ENCODE measurements at regions not wholly inside any gene's neighbourhood (a gene's known extent, or its start where the extent isn't known, plus 50 kb on each side); places are given as distances from the start of the nearest gene placed in this dataset.
A peak's percentile ranks its signal among the peaks of the same experiment; 100 is the strongest.
"Not testable (repeated sequence)": the region's sequence is repeated elsewhere in the genome, so short reads cannot be mapped to it uniquely, and the experiment has no call there.

DNA sequence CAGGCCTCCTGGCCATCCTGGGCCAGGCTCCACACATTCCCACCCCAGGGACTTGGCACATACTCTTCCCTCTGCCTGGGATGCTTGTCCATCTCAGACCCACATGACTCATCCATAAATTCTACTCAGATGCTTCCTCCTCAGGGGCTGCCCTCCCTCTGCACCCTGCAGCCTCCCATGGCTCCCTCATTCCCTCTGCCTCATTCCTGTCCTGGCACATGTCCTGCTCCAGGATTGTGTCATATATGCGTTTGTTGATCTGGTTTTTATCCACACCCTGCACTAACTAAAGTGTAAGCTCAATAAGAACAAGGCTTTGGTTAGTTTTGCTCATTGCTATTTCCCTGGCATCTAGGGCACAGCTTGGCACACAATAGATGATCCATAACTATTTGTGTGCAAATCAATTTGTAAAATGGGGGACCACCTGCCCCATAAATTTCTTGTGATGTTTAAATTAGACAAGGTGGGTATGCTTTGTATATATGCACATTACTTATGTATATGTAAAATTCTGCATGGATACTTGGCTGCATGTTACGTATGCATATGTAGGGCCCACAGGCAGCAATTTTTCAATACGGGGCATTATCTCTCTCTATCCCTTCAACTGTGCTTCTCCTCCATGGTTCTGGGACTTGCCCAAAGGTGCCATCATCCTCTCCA is 191.4 kb downstream of the PTPRU start:
- DNase-seq, result no peak

DNA sequence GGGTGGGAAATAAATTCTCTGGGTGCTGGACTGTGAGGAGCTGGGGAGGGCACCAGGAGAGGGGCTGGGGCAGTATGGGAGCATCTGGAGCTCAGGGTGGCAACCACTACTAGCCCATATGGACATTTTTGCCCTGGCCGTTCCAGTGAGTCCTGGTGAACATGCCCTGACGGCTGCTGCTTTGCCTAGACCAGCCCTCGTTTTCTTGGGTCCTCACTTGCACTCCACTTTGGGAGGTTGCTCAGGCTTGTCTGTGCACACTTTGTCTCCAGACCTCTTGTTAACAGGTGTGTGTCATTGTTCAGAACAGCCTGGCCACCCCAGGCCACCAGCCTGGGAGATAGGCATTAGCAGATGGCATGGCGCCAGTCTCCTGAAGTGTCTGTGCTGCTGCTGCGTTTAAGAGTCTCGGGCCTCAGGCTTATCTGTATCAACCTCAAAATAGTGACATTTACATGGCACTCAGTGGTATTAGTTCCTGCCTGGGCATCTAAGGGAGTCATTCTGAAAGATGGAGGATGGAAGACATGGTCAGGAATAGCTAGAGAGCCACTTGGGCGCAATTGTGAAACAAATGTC is 190.5 kb downstream of the PTPRU start:
- peak; percentile 99 for DNase-seq

DNA sequence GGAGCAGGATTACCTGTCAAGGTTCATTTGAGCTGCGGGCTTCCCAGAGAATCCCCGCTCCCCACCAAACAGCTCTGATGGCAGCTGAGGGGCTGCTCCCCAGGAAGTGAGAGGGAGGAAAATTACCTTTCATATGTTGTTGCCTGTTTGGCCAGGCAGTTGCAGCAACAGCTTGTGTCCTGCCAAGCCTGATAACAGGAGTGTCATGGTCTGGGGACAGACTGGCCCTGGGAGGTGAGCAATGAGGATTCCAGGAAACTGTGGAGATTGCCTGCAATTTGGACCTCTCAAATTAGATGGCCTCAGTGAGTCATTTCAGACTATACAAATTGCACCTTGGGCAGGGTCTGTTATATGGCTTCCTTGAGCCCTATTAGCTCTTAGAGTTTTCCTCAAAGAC is 189.3 kb downstream of the PTPRU start:
- DNase-seq, result no peak

DNA sequence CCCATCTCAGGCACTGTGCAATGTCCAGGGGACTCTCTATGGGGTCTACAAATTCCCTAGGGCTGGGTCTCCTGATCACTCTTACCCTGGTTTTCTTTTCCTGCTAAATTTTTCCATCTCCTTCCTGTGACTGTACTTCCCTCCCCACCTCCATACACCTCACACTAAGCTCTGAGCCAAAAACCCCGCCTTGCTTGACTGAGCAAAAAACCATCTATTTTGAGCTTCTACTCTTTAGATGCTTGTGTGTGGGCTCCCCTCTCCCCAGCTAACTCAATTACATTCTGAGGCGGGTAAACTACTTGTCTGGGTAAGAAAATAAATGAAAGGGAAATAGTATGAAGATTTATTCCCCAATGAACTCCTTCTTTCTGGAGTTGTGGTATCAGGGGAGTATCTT is 187.9 kb downstream of the PTPRU start:
- DNase-seq, result no peak

DNA sequence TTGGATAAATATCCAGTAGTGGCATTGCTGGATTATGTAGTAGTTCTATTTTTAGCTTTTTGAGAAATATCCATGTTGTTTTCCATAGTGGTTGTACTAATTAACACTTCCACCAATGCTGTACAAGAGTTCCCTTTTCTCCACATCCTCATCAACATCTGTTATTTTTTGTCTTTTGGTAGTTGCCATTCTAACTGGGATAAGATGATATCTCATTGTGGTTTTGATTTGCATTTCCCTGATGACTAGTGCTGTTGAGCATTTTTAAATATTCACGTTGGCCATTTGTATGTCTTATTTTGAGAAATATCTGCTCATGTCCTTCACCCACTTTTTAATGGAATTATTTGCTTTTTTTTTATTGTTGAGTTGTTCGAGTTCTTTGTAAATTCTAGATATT is 183.9 kb downstream of the PTPRU start:
- no peak for DNase-seq

DNA sequence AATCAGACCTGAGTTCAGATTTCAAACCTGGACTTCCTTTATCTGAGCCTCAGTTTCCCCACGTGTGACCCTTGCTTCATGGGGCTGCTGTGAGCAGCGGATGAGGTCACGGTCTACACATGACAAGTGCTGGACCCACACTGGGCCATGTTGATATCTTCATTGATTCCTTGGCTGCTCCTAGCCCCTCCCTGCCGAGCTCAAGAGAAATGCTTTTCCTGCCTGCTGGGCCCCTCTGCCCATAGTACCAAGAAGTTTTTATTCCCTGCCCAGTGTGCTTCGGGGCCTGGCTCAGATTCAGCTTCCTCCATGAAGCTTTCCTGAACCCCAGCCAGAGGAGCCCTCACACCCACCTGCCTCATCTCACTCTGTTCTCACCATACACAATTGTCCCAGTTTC is 181.6 kb downstream of the PTPRU start:
- DNase-seq, result no peak

DNA sequence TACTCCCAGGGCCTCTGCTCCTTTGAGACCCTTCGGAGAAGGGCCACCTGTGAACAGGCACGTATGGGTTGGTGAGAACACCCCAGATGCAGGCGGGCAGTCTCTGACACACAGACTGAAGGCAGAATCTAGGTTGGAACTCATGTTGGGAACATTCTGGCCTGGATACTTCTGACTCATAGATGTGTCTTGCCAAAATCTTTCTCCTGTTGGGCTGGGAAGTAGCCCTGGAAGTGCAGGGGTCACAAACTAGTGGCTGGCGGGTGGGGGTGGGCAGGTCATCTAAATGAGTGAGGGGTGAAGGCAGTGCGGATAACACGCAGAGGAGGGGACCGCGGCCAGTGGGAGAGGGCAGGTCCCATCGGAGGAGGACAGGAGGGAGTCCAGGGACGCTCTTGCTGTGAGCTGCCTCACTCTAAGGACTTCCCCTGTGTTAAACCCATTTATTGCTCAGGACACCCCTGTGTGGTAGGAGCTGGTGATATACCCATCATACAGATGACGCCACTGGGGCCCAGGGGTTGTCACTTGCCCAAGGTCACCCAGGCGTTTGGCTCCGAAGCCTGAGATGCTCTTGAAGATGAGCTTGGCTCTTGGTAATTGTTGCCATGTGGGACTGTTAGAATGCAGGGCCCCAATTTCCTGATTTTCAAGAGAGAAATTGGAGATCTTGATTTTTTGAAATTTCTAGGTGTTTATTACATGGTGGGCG is 181.0 kb downstream of the PTPRU start:
- no peak for DNase-seq

DNA sequence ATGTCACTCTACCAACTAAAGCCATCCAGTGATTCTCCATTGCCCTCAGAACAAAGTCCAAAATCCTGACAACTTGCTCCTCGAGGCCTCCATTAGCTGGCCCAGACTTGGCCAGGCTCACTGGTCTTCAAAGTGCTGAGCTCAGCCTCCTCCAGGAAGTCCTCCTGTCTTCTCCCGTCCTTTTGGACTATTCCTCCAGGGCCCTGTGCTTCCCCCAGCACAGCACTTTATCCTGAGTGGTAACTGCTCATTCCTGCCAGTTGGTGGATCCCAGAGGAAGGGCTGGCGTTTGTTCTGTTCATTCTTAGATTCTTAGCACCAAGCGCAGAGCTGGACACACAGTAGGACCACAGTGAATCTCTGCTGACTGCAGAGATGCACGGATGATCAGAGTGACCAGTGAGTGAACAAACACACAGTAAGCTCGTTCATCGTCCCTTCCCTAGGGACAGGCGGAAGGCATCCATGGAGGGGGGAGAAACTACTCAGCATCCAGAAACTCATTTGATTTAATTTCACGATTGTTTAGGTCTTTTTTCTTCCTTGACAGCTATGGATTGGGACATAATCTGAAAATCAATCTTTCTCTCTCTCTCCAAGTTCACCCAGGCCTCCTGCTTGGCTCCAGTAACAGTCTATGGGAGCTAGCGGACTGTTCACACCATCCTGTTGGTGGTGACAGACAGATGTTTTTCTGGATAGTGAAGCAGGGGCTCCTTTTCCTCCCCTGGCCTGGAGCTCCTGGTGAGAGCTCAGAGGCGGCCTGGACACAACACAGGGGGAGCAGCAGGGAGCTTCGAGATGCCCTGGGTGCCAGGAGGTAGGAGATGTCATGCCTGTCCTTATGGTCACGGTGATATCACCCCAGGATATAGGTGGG is 180.2 kb downstream of the PTPRU start:
- no peak for DNase-seq

DNA sequence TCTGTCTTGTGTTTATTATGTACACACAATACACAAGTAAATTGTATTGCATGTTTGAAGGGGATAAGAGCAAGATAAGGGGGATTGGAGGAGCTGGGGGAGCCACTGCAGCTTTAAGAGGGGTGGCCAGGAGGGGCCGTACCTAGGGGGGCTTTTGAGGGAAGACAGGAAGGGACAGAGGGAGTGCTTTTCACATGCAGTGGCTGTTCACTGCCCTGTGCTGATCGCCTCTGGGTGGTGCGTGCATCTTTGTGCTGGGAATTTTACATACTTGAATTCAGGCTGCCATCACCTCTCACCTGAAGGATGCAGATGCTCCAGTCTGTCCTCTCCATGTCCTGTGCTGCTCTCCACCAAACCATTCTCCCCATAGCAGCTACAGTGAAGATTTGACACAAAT is 179.5 kb downstream of the PTPRU start:
- DNase-seq, result no peak

DNA sequence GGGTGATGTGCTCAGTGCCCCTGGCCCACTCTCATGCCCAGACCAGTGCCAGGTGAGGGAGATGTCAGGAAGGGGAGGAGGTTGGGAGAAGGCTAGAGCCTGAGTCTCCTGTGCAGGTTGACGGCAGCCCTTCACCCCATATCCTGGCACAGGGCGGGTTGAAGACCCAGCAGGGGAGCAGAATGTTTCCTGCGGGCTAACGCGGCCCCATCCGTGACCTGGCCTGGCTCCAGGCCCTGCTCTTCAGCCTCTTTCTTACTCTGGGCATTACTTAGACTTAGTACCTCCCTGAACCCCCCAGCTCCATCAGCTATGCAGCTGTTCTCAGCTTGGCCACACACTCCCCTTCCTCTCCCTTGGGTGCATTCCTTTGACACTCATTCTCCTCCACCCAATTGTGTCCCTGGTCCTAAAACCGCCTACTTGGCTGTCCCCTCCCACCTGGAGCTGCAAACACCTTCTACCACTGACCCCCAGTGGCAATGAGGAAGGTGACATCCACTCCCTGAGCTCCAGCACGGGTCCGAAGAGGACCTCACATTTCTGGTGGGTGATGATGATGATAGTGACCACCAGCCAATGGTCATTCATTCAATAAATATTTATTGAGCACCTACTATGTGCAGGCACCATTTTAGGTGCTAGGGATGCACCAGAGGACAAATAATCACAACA is 179.0 kb downstream of the PTPRU start:
- no peak for DNase-seq

DNA sequence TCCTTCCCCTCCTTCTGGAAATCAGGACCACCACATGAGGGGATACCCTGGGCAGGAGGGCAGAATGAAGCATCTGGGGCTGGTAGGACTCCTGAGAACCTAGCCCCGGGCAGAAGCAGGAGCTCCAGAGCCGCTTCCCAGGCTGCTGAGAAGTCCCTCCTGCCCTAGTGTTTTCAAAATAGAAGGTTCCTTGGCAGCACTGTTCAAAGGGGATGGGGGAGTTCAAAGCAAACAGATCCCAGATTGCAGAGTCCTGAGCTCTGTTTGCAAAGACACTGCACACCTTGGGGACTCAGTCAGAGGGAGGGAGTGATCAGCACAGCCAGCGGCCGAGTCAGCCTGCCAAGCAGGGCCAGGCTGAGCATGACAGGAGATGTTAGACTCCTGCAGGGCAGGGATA is 177.8 kb downstream of the PTPRU start:
- DNase-seq, result no peak

DNA sequence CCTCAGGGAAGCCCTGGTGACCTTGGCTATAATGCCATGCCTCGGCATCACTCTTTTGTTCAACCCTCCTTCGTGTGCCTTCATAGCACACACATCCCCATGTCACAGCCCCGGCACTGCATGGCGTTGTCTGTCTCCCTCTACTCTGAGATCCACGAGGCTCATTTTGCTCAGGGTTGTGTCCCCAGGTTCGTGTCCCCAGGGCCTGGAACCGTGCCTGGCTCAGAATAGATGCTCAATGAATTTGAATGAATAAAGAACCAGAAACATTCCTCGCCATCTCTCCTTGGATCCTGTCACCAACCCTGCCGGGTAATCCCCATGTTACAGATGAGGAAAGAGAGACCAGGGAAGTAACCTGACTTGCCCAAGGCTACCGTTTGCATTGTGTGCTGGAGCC is 177.3 kb downstream of the PTPRU start:
- DNase-seq, result no peak

DNA sequence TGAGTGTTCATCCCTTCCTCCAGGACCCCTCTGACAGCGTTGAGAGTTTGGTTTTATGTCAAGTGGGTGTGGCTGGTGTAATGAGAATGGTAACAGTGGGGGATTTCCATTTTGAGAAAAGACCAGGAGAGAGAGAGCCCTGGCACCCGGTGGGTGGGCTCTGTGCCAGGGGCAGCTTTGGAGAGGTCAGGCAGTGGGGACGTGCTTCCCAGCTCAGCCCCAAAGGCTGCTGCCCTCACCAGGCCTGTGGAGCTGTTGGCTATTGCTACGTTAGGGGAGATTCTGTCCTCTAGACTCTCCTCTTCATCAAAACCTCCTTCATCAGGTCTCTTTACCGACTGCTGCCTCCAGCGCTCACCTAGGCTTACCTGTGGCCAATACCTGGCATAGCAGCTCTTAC is 176.3 kb downstream of the PTPRU start:
- DNase-seq, result no peak

DNA sequence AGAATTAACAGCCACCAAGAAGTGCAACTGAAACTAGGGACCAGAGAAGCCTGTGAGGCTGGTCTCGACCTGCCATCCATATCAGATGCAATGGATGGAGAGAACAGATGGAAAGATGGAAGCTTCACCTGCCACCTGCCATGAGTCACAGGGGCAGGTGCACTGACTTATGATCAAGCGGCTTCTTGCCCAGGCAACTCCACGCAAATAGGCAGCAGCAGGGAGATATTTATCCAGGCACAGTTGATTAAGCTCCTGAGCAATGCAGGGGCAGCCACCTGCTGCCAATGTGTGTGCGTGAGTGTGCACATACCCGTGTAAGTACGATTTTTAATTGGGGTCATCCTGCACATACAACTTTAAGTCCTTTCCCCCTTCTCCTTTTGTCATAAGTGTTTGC is 174.2 kb downstream of the PTPRU start:
- peak; percentile 82 for DNase-seq

DNA sequence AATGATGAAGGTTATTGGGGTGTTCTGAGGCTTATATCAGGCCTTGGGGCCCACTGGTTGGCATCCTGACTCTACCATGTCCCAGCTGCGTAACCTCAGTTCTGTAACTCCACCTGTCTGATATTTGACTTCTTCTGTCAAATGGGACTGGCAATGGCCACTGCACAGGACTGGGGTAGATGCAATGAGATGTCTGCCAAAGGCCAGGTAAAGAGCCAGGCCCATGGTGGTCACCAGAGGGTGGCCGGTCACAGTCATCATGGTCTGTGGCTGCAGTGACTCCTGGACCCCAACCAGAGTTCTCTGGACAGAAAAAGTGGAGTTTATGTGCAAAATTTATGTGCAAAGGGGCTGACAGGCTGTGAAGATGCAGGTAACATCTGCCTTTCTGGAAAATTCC is 173.3 kb downstream of the PTPRU start:
- no peak for DNase-seq

DNA sequence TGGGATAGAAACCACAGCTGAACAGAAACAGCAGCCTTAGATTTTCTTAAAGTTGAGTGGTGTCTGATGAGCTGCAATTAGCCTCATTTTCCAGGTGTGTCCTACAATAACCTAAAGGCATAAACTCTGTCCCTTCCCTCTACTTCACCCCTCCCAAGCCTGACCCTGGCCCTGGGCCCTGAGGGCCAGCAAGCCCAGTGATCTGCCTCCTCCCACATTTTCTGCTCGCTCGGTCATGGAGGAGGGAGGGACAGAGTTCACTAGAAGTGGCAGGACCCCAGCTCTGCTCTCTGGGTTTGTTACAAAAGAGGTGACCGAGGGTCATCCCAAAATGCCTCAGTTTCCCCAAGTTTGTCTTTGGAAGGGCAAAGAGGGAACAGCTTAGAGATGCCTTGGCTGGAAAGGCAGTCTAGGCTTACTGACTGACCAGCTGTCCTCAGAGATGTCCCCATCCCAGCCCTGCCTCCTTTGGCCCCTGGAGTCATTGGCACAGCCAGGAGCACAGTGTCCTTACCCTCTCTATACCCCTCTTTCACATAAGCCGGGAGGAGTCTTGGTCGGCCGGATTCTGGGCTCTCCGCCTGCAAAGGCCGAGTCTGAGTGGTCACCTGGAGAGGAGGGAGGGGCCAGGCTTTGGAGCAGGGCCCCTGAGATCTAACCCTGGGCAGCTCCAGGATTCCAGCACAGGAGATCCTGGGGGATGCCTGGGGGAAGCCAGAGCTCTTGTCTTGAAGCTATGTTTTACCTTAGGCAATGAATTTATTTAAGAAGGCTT is 172.7 kb downstream of the PTPRU start:
- DNase-seq, result no peak

DNA sequence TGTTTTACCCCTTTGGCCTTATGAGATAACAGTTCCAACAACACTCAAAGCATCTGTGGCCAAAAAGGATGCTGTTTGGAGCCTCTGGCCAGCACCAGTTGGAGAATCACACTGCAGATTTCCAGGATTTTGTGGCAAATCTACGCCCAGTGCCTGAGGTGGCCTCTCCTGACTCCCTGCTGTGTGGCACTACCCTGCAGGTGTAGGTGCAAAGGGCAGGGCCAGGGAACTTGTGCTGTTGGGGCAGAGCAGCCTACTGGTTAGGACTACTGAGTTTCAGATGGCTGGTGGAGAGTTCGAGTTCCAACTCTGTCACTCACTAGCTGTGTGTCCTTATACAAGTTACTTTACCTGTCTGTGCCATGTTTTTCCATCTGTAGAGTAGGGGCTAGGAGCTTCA is 170.5 kb downstream of the PTPRU start:
- DNase-seq, result no peak

DNA sequence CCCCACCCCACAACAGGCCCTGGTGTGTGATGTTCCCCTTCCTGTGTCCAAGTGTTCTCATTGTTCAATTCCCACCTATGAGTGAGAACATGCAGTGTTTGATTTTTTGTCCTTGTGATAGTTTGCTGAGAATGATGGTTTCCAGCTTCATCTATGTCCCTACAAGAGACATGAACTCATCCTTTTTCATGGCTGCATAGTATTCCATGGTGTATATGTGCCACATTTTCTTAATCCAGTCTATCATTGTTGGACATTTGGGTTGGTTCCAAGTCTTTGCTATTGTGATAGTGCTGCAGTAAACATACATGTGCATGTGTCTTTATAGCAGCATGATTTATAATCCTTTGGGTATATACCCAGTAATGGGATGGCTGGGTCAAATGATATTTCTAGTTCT is 163.9 kb downstream of the PTPRU start:
- DNase-seq, result not testable (repeated sequence)

DNA sequence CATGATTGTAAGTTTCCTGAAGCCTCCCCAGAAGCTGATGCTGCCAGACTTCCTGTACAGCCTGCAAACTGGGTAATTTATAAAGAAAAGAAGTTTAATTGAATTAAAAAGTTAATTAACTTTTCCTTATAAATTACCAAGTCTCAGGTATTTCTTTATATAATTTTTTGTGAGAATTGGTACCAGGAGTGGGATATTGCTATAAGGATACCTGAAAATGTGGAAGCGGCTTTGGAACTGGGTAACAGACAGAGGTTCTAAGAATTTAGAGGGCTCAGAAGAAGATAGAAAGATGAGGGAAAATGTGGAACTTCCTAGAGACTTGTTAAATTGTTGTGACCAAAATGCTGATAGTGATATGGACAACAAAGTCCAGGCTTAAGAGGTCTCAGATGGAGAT is 163.1 kb downstream of the PTPRU start:
- DNase-seq, result no peak

DNA sequence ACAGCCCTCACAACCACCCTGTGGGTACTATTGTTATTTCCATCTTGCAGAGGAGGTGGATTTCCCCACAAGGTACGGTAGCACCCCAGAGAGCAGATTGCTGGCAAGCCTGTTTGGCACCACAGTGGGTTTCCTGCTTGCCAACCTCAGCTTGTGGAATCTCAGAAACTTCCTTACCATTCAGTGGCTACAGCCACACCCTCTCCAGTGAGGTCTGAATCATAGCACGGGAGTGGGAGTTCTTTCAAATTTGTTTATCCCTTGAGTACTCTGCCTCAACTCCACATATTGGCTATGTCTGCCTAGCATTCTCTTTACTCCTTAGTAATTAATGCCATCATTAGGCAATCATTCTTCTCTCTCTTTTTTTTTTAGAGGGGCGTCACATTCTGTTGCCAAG is 162.1 kb downstream of the PTPRU start:
- DNase-seq, result no peak

DNA sequence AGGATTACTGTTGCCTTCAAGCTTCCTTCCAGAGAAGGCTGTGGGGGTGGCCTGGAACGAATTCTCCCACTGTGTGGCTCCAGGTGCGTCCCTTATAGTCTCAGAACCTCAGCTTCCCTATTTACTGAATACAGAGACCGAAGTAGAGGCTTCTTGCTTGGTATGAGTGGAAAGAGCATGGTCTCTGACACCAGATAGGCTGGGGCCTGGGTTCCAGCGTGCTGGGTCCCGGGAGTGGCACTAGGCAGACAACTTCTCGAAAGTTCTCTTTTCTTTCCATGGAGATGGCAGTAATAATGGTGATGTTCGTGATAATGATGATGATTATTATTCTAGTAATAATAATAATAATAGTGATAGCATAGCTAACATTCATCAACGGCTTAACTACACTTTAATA is 161.7 kb downstream of the PTPRU start:
- no peak for DNase-seq

DNA sequence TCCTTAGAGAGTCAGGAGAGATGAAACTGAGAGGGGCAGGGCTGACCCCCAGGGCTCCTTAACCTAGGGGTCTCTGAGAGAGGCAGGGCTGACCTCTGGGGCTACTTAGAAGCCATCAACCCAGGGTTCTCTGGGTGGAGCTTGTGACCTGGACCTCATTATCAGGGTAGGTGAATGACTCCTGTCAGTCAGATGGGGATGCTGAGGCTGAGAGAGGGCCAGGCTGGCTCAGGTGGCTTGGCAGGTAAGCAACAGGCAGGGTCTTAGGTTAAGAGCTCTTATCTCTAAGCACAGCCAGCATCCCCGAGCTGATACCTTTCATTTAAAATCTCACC is 160.9 kb downstream of the PTPRU start:
- DNase-seq, result no peak
